DMS79 treated with DMSO at 0.1 percent for 48 hours (cell line): ENCODE measurements at regions not wholly inside any gene's neighbourhood (a gene's known extent, or its start where the extent isn't known, plus 50 kb on each side); places are given as distances from the start of the nearest gene placed in this dataset.

Experiments used
- DNase-seq: peaks from one replicate; lab custom pipeline; 2025; lab: John Stamatoyannopoulos, UW

- DNase-seq, result no peak
Observed at GRCh38 chr5:167790045-167790444, 501.4 kb upstream of the WWC1 start.

- no peak for DNase-seq
Observed at GRCh38 chr5:167790462-167791260, 500.8 kb upstream of the WWC1 start.

GRCh38 chr5:167792514-167792913 is 498.9 kb upstream of the WWC1 start:
- no peak for DNase-seq

GRCh38 chr5:167793700-167794099 is 497.7 kb upstream of the WWC1 start:
- no peak for DNase-seq

GRCh38 chr5:167794121-167794520 is 497.3 kb upstream of the WWC1 start:
- no peak for DNase-seq

- no peak for DNase-seq
Observed at GRCh38 chr5:167796672-167797071, 494.8 kb upstream of the WWC1 start.

GRCh38 chr5:167797933-167798332 is 493.5 kb upstream of the WWC1 start:
- no peak for DNase-seq

- no peak for DNase-seq
Observed at GRCh38 chr5:167798448-167798847, 493.0 kb upstream of the WWC1 start.

- no peak for DNase-seq
Observed at GRCh38 chr5:167800427-167800826, 491.0 kb upstream of the WWC1 start.

- DNase-seq, result no peak
Observed at GRCh38 chr5:167801999-167802398, 489.4 kb upstream of the WWC1 start.

- no peak for DNase-seq
Observed at GRCh38 chr5:167802755-167803431, 488.6 kb upstream of the WWC1 start.

GRCh38 chr5:167804512-167805220 is 486.8 kb upstream of the WWC1 start:
- no peak for DNase-seq

GRCh38 chr5:167810573-167810972 is 480.9 kb upstream of the WWC1 start:
- no peak for DNase-seq

GRCh38 chr5:167812871-167813270 is 478.6 kb upstream of the WWC1 start:
- no peak for DNase-seq

GRCh38 chr5:167813389-167813788 is 478.1 kb upstream of the WWC1 start:
- no peak for DNase-seq

- DNase-seq, result no peak
Observed at GRCh38 chr5:167814040-167814439, 477.4 kb upstream of the WWC1 start.

GRCh38 chr5:167814828-167815227 is 476.6 kb upstream of the WWC1 start:
- no peak for DNase-seq

- DNase-seq, result no peak
Observed at GRCh38 chr5:167816354-167816753, 475.1 kb upstream of the WWC1 start.

- no peak for DNase-seq
Observed at GRCh38 chr5:167816864-167817263, 474.6 kb upstream of the WWC1 start.

GRCh38 chr5:167819406-167819805 is 472.0 kb upstream of the WWC1 start:
- DNase-seq, result no peak

- no peak for DNase-seq
Observed at GRCh38 chr5:167820101-167820990, 471.1 kb upstream of the WWC1 start.

GRCh38 chr5:167821151-167821550 is 470.3 kb upstream of the WWC1 start:
- DNase-seq, result no peak
